Erythroblast (primary cell): ENCODE measurements at regions not wholly inside any gene's neighbourhood (a gene's known extent, or its start where the extent isn't known, plus 50 kb on each side); places are given as distances from the start of the nearest gene placed in this dataset.
A peak's percentile ranks its signal among the peaks of the same experiment; 100 is the strongest.

Experiments
- DNase-seq, 2 experiments: peaks; one replicate each; lab custom pipeline; 2025; lab: John Stamatoyannopoulos, UW
- GATA1 ChIP-seq: IDR thresholded peaks from 2 replicates; pipeline ENCODE4 v1.6.1; 2011; ENCODE audit warnings: low read depth, mild to moderate bottlenecking, control low read depth, low read length, moderate library complexity
- POLR2A ChIP-seq: IDR thresholded peaks from 2 replicates; pipeline ENCODE4 v1.6.1; 2011; ENCODE audit warnings: mild to moderate bottlenecking, low read length

- TF ChIP-seq GATA1 (no peak), POLR2A (no peak)
- DNase-seq, result no peak
Measured at GRCh38 chr13:50144246-50145160, 129.3 kb downstream of the KCNRG start.

- no peak for DNase-seq
- TF ChIP-seq POLR2A, result no peak
- TF ChIP-seq GATA1, result no peak
Measured at GRCh38 chr13:50149214-50149613, 134.0 kb downstream of the KCNRG start.

GRCh38 chr13:50149932-50150331, 134.7 kb downstream of the KCNRG start:
- peak; percentile 52 to 58 for DNase-seq
- TF ChIP-seq POLR2A (no peak), GATA1 (no peak)

- TF ChIP-seq POLR2A, result no peak
- TF ChIP-seq GATA1, result no peak
Measured at GRCh38 chr13:50152224-50152623, 137.0 kb downstream of the KCNRG start.

GRCh38 chr13:50152655-50153309, 137.5 kb downstream of the KCNRG start:
- DNase-seq, result no peak
- TF ChIP-seq GATA1 (no peak), POLR2A (no peak)

More at GRCh38 chr13:50152224-50152623, 137.0 kb downstream of the KCNRG start:
- DNase-seq, result no peak

GRCh38 chr13:50153401-50153800, 138.2 kb downstream of the KCNRG start:
- TF ChIP-seq GATA1 (no peak), POLR2A (no peak)
- DNase-seq, result no peak

- no peak for DNase-seq
- TF ChIP-seq POLR2A, result no peak
- TF ChIP-seq GATA1, result no peak
Measured at GRCh38 chr13:50153876-50154275, 138.6 kb downstream of the KCNRG start.

- TF ChIP-seq POLR2A (no peak), GATA1 (no peak)
- DNase-seq, result no peak
Measured at GRCh38 chr13:50154697-50155096, 139.5 kb downstream of the KCNRG start.

- no peak for DNase-seq
- TF ChIP-seq POLR2A (no peak), GATA1 (no peak)
Measured at GRCh38 chr13:50156140-50156539, 140.9 kb downstream of the KCNRG start.

GRCh38 chr13:50156561-50157127, 141.4 kb downstream of the KCNRG start:
- TF ChIP-seq POLR2A (no peak), GATA1 (no peak)
- DNase-seq, result no peak

- DNase-seq, result no peak
- no peak for TF ChIP-seq GATA1
Measured at GRCh38 chr13:50158385-50159165, 143.3 kb downstream of the KCNRG start.

GRCh38 chr13:50159607-50160006, 144.4 kb downstream of the KCNRG start:
- no peak for DNase-seq
- TF ChIP-seq POLR2A, result no peak
- TF ChIP-seq GATA1, result no peak

GRCh38 chr13:50161052-50161451, 145.8 kb downstream of the KCNRG start:
- peak; percentile 78 to 91 for DNase-seq
- no peak for TF ChIP-seq POLR2A
- no peak for TF ChIP-seq GATA1
